ENCODE measurements at regions not wholly inside any gene's neighbourhood (a gene's known extent, or its start where the extent isn't known, plus 50 kb on each side); places are given as distances from the start of the nearest gene placed in this dataset.

- Mint-ChIP-seq H3K4me3 (no peak overlapping the region), H3K9me3 (no peaks in the 10 kb centered on the region), H3K27me3 (ENCODE audit: low read depth) (no peaks in the 10 kb centered on the region), H3K36me3 (ENCODE audit: low read depth) (no peaks in the 10 kb centered on the region), H3K4me1 (no peaks in the 10 kb centered on the region), H3K27ac (ENCODE audit: unreplicated experiment) (no peak overlapping the region)
- no peak for TF ChIP-seq CTCF (conservative IDR thresholded peaks at IDR 0.05)
- no peak for DNase-seq (ENCODE audit: low read depth, low spot score)
These were observed 799.5 kb upstream of the LRRN3 start for GRCh38 chr7:110291430-110291829.

- Mint-ChIP-seq H3K9me3 (no peaks in the 10 kb centered on the region), H3K4me3 (no peak overlapping the region), H3K4me1 (no peaks in the 10 kb centered on the region), H3K27ac (ENCODE audit: unreplicated experiment) (no peak overlapping the region), H3K36me3 (ENCODE audit: low read depth) (no peaks in the 10 kb centered on the region), H3K27me3 (ENCODE audit: low read depth) (no peaks in the 10 kb centered on the region)
- no peak for DNase-seq (ENCODE audit: low read depth, low spot score)
- TF ChIP-seq CTCF (conservative IDR thresholded peaks at IDR 0.05): no peak
These were observed 794.6 kb upstream of the LRRN3 start for GRCh38 chr7:110296321-110296720.

DNA sequence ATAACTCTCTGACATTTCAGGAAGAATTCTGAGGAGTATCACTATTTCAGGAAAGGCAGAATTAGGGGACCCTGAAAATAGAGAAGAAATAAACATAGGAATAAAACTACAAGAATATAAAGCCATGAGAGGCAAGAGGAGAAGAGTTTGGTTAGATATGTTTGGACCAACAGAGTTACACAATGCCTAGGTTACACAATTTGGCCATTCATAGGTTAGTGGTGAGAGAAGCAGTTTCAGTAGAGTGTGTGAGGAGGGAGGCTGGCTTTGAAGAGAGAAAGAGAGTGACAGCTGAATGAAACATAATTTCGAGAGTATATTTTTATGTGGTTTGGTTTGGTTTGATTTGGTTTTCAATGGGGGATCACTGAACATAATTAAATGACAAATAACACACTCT lies 783.2 kb upstream of the LRRN3 start:
- H3K4me3 Mint-ChIP-seq: no peak overlapping the region

GRCh38 chr7:110308791-110309190 lies 782.1 kb upstream of the LRRN3 start:
- TF ChIP-seq CTCF (conservative IDR thresholded peaks at IDR 0.05): no peak
- Mint-ChIP-seq H3K4me1 (no peaks in the 10 kb centered on the region), H3K27me3 (ENCODE audit: low read depth) (no peaks in the 10 kb centered on the region), H3K9me3 (peaks cover 8% of the 10 kb centered on the region), H3K27ac (ENCODE audit: unreplicated experiment) (no peak overlapping the region), H3K4me3 (no peak overlapping the region), H3K36me3 (ENCODE audit: low read depth) (peaks cover 5% of the 10 kb centered on the region)
- no peak for DNase-seq (ENCODE audit: low read depth, low spot score)

More for the DNA sequence above, 783.2 kb upstream of the LRRN3 start:
- no peak for TF ChIP-seq CTCF (conservative IDR thresholded peaks at IDR 0.05)
- Mint-ChIP-seq H3K27ac (ENCODE audit: unreplicated experiment) (no peak overlapping the region), H3K4me1 (no peaks in the 10 kb centered on the region), H3K36me3 (ENCODE audit: low read depth) (peaks cover 5% of the 10 kb centered on the region), H3K27me3 (ENCODE audit: low read depth) (no peaks in the 10 kb centered on the region), H3K9me3 (peaks cover 8% of the 10 kb centered on the region)
- DNase-seq (ENCODE audit: low read depth, low spot score): no peak

DNA sequence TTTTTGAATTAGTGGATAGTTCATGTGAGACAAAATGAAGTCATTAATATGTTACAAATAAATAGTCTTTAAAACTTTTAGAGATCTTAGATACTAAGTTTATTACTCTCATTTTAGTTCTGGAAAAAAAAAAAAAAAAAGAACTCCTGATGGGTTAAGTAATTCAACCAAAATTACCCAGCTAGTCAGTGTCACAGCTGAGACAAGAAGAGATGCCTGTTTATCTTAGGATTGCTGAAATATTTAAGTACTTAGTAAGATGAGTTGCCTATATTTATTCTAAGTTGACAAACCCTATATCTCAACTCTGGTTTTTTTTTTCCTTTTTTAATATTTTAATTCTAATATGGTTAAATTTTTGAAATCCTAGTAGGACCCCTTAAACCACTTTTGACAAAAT lies 781.0 kb upstream of the LRRN3 start:
- no peak for TF ChIP-seq CTCF (conservative IDR thresholded peaks at IDR 0.05)
- Mint-ChIP-seq H3K4me3 (no peak overlapping the region), H3K36me3 (ENCODE audit: low read depth) (peaks cover 7% of the 10 kb centered on the region), H3K9me3 (peaks cover 8% of the 10 kb centered on the region), H3K27me3 (ENCODE audit: low read depth) (no peaks in the 10 kb centered on the region), H3K4me1 (no peaks in the 10 kb centered on the region), H3K27ac (ENCODE audit: unreplicated experiment) (no peak overlapping the region)
- no peak for DNase-seq (ENCODE audit: low read depth, low spot score)

GRCh38 chr7:110311556-110311955 lies 779.4 kb upstream of the LRRN3 start:
- Mint-ChIP-seq H3K9me3 (peaks cover 12% of the 10 kb centered on the region), H3K36me3 (ENCODE audit: low read depth) (peaks cover 10% of the 10 kb centered on the region), H3K27ac (ENCODE audit: unreplicated experiment) (no peak overlapping the region)

More at GRCh38 chr7:110311556-110311955, 779.4 kb upstream of the LRRN3 start:
- no peak for DNase-seq (ENCODE audit: low read depth, low spot score)
- H3K27me3 Mint-ChIP-seq (ENCODE audit: low read depth): no peaks in the 10 kb centered on the region
- H3K4me1 Mint-ChIP-seq: peaks cover 7% of the 10 kb centered on the region
- no peak for TF ChIP-seq CTCF (conservative IDR thresholded peaks at IDR 0.05)
- no peak overlapping the region for H3K4me3 Mint-ChIP-seq

Data from neural crest cell (in vitro differentiated cells).